ENCODE measurements at regions not wholly inside any gene's neighbourhood (a gene's known extent, or its start where the extent isn't known, plus 50 kb on each side); places are given as distances from the start of the nearest gene placed in this dataset.

DNA sequence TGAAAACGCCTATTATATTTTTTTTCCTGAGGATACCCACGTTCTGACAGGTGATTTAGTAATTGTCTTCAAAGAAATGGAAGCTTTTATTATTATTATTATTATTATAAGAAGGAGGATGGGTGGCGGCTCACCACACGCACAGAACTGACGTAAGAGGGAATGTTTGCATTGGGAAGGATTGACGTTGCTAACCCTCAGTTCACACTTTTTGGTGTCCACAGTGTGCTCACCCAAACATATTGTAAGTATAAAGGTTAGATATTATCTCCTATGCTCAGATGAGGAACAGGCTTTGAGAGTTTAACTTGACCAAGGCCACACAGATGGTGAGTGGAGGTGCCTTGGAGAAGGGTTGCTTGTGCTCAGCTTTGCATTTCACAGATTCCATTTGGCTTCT is 533.5 kb upstream of the TBL1XR1 start:
- DNase-seq (ENCODE audit: low read depth), result no peak
- no peak overlapping the region for H3K4me3 ChIP-seq (ENCODE audit: low read depth, low read length)
- TF ChIP-seq, protein P1, sequence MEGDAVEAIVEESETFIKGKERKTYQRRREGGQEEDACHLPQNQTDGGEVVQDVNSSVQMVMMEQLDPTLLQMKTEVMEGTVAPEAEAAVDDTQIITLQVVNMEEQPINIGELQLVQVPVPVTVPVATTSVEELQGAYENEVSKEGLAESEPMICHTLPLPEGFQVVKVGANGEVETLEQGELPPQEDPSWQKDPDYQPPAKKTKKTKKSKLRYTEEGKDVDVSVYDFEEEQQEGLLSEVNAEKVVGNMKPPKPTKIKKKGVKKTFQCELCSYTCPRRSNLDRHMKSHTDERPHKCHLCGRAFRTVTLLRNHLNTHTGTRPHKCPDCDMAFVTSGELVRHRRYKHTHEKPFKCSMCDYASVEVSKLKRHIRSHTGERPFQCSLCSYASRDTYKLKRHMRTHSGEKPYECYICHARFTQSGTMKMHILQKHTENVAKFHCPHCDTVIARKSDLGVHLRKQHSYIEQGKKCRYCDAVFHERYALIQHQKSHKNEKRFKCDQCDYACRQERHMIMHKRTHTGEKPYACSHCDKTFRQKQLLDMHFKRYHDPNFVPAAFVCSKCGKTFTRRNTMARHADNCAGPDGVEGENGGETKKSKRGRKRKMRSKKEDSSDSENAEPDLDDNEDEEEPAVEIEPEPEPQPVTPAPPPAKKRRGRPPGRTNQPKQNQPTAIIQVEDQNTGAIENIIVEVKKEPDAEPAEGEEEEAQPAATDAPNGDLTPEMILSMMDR (IDR thresholded peaks at IDR 0.05; ENCODE audit: low read depth, low read length), result no peak
- no peak for TF ChIP-seq MYC (IDR thresholded peaks at IDR 0.05; ENCODE audit: low read depth, low read length)

DNA sequence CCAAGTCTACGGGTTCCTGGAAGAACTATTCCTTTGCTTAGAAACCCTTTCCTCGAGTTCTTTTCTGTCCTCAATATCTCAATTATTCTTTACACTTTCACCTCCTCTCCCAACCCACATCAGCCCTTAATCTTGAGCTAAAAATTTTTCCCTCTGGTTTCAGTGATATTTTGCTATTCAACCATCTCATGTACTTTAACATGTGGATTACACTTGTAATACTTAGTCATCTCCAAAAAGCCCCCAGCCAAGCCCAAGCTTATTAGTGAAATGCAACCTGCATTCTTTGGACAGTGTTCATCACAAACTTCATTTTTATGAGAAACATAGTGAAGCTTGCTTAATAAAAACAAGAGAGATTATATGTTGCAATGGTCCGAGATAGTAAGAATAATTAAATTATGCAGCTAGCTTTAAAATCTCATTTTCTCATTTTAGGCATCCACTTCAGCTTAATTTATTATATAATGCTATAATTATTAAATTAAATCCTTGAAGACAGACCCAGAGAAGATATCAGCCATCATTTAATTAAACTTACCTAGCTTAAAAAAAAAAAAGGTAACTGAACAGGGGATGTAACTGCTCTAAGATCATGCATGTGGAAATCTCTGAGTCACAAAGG is 534.5 kb upstream of the TBL1XR1 start:
- no peak for TF ChIP-seq POLR2A (IDR thresholded peaks at IDR 0.05; ENCODE audit: extremely low read depth, insufficient read length)
- TF ChIP-seq, protein P2, sequence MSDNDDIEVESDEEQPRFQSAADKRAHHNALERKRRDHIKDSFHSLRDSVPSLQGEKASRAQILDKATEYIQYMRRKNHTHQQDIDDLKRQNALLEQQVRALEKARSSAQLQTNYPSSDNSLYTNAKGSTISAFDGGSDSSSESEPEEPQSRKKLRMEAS (IDR thresholded peaks at IDR 0.05; ENCODE audit: low read depth, low read length), result no peak
- TF ChIP-seq MYC (IDR thresholded peaks at IDR 0.05; ENCODE audit: low read depth, low read length), result no peak
- TF ChIP-seq, protein P1 (IDR thresholded peaks at IDR 0.05; ENCODE audit: low read depth, low read length), result no peak
- no peak for DNase-seq (ENCODE audit: low read depth)
- no peak overlapping the region for H3K4me3 ChIP-seq (ENCODE audit: low read depth, low read length)

DNA sequence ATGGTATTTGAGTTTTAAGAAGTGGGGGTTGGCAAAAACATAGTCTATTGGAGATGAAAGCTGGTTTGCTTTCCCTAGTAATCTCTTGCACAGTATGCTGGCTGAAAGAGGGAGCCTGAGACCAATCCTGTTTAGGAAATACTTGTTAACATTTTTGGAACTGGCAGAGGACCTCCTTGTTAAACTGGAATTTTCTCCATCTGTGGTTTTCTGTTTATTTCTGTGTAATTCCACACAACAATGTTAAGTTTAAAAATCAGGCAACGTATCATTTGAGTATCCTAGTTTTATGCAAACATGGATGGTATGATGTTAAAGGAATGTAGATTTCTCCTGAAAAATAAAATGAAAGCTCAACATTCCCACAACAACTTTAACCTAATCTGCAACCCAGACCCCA is 536.0 kb upstream of the TBL1XR1 start:
- DNase-seq (ENCODE audit: low read depth), result no peak
- TF ChIP-seq, protein P1 (IDR thresholded peaks at IDR 0.05; ENCODE audit: low read depth, low read length), result no peak
- no peak for TF ChIP-seq POLR2A (IDR thresholded peaks at IDR 0.05; ENCODE audit: extremely low read depth, insufficient read length)
- TF ChIP-seq, protein P2 (IDR thresholded peaks at IDR 0.05; ENCODE audit: low read depth, low read length), result no peak
- TF ChIP-seq MYC (IDR thresholded peaks at IDR 0.05; ENCODE audit: low read depth, low read length), result no peak
- no peak overlapping the region for H3K4me3 ChIP-seq (ENCODE audit: low read depth, low read length)

DNA sequence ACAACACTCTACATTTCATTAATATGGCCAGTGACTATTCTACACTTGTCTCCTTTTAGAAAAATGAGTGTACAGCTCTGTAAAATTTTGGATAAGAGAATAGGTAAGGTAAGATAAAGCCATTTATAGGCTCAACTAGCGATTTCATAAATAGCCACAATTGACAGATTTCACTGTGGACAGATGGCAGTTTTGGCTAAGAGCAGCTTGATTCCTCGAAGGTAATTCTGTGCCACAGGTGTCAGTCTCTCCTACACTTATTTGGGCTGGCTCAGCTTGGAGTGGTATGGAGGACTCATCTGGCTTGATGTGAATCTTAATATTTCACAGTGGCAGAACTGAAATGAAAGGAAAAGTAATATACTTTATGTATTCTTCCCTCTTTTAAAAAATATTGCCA is 536.7 kb upstream of the TBL1XR1 start:
- DNase-seq (ENCODE audit: low read depth), result no peak
- no peak overlapping the region for H3K4me3 ChIP-seq (ENCODE audit: low read depth, low read length)
- TF ChIP-seq, protein P2 (IDR thresholded peaks at IDR 0.05; ENCODE audit: low read depth, low read length), result no peak
- TF ChIP-seq, protein P1 (IDR thresholded peaks at IDR 0.05; ENCODE audit: low read depth, low read length), result no peak
- TF ChIP-seq POLR2A (IDR thresholded peaks at IDR 0.05; ENCODE audit: extremely low read depth, insufficient read length) (no peak), MYC (IDR thresholded peaks at IDR 0.05; ENCODE audit: low read depth, low read length) (no peak)

DNA sequence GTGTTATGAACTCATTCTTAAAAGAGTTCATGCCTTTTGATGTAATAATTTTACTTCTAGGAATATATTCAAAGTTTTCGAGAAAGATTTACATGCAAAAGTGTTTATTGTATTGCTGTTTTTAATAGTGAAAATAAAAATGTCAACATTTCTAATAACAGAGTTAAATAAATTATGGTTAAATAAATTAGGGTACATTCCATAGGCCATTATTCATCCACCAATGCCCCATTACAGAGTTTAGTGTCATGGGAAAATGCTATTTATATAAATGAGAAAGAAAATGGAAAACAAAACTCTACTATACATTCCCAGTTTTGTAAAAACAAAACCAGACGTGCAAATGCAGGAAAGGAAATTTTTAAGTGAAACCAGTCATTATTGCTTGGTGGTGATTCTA is 538.1 kb upstream of the TBL1XR1 start:
- DNase-seq (ENCODE audit: low read depth), result no peak

More for the DNA sequence above, 538.1 kb upstream of the TBL1XR1 start:
- TF ChIP-seq, protein P2 (IDR thresholded peaks at IDR 0.05; ENCODE audit: low read depth, low read length), result no peak
- TF ChIP-seq POLR2A (IDR thresholded peaks at IDR 0.05; ENCODE audit: extremely low read depth, insufficient read length), result no peak
- TF ChIP-seq, protein P1 (IDR thresholded peaks at IDR 0.05; ENCODE audit: low read depth, low read length), result no peak
- no peak for TF ChIP-seq MYC (IDR thresholded peaks at IDR 0.05; ENCODE audit: low read depth, low read length)
- no peak overlapping the region for H3K4me3 ChIP-seq (ENCODE audit: low read depth, low read length)
